HG03457 (cell line): ENCODE measurements at regions not wholly inside any gene's neighbourhood (a gene's known extent, or its start where the extent isn't known, plus 50 kb on each side); places are given as distances from the start of the nearest gene placed in this dataset.
"Not testable (repeated sequence)": the region's sequence is repeated elsewhere in the genome, so short reads cannot be mapped to it uniquely, and the experiment has no call there.

Experiments used
- ATAC-seq: cut with Tn5 transposase; IDR thresholded peaks from one replicate; pipeline ENCODE4 v1.9.1; 2021; ENCODE audit warnings: moderate number of reproducible peaks; ENCODE audit not compliant: unreplicated experiment

- ATAC-seq: not testable (repeated sequence)
These were observed 247.5 kb downstream of the SPATA31A6 start for GRCh38 chr9:42430674-42431615.

- not testable (repeated sequence) for ATAC-seq
These were observed 248.2 kb downstream of the SPATA31A6 start for GRCh38 chr9:42431616-42432010.

- not testable (repeated sequence) for ATAC-seq
These were observed 251.6 kb downstream of the SPATA31A6 start for GRCh38 chr9:42434844-42435714.

GRCh38 chr9:42435715-42436342, 252.4 kb downstream of the SPATA31A6 start:
- ATAC-seq: not testable (repeated sequence)

DNA sequence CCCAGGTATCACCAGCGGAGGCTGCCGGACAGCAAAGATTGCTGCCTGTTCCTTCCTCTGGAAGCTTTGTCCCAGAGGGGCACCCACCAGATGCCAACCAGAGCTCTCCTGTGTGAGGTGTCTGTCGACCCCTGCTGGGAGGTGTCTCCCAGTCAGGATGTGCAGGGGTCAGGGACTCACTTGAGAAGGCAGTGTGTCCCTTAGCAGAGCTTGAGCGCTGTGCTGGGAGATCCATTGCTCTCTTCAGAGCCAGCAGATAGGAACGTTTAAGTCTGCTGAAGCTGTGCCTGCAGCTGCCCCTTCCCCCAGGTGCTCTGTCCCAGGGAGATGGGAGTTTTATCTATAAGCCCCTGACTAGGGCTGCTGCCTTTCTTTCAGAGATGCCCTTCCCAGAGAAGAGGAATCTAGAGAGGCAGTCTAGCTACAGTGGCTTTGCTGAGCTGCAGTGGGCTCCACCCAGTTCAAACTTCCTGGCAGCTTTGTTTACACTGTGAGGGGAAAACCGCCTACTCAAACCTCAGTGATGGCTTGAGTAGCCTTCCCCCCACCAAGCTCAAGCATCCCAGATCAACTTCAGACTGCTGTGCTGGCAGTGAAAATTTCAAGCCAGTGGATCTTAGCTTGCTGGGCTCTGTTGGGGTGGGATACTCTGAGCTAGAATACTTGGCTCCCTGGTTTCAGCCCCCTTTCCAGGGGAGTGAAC, 253.7 kb downstream of the SPATA31A6 start:
- not testable (repeated sequence) for ATAC-seq

DNA sequence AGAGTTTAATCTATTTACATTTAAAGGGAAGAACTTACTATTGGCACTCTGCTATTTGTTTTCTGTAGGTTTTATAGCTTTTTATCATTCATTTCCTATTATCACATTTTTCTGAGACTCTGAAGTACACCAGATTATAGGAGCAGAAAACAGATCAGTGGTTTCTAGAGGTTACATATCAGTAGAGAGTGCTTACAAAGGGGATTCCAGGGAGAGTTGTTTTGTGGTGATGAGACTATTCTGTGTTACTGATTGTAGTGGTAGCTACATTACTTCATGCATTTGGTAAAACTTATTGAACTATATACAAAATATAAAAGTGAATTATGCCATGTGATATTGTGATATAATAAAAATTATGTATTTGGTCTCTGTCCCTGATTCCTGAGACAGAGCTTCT, 259.2 kb downstream of the SPATA31A6 start:
- ATAC-seq: not testable (repeated sequence)

DNA sequence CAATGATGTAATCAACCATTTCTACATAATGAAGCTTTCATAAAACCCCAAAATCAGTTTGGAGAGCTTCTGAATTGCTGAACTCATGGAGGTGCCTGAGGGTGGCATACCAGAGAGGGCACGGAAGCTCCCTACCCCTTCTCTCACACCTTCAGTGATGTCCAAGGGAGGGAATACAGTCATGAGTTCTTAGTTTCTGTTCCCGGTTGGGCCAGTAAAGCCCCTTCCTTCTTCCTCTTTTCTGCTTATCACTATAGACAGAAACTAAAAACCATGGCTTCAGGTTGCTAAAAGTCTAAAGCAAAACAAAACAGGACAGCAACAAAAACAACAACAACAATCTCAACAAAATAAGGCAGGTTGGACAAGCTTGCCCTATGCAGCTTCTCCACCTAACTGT, 260.0 kb downstream of the SPATA31A6 start:
- peak; percentile 87 for ATAC-seq

DNA sequence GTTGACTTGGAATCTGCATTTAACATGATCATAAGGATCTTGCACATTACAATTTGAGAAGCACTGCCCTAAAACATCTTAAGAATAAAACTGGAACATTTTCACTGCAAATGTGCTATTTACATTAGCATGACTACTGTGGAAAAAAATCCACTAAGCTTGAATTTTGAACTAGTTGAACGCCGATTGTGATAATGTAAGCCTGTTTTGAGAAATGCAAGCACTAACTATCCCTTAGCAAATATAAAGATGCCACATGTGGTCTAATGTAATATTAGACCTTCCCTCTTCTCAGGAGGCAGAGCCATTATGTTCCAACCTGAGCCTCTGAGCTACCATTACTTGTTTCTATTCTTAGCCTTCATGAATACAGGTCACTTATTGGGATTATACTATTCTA, 278.0 kb downstream of the SPATA31A6 start:
- not testable (repeated sequence) for ATAC-seq

DNA sequence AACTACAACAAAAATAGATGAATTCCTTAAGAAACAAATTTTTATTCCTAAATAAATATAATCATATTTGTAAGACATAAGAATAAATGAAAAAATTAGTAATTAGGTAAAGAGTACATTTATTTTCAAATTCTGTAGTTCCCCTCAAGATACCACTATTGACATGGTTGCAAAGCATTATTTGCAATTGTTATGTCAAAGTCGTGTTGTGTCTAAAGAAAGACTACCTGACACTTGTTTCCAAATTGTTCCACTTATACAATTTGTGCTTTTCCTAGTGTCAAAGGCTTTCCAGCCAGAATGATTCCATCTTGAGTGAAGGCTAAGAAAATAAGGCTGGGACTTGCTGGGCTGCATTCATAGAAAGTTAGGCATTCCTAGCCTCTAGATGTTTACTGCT, 278.4 kb downstream of the SPATA31A6 start:
- not testable (repeated sequence) for ATAC-seq

- ATAC-seq: not testable (repeated sequence)
These were observed 280.5 kb downstream of the SPATA31A6 start for GRCh38 chr9:42463981-42464380.

DNA sequence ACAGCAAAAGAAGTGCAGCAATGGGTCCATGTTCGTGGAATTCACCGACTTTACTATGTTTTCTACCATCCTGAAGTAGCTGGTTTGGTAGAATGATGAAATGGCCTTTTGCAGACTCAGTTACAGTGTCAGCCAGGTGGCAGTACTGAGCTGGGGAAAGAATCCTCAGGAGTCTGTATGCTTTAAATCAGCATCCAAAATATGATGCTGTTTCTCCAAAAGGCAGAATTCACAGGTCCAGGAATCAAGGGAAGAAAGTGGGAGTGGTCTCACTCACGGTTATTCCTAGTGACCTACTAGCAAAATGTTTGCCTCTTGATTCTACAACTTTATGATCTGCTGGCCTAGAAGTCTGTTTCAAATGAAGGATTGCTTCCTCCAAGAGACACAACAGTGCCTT, 287.1 kb downstream of the SPATA31A6 start:
- ATAC-seq: not testable (repeated sequence)

DNA sequence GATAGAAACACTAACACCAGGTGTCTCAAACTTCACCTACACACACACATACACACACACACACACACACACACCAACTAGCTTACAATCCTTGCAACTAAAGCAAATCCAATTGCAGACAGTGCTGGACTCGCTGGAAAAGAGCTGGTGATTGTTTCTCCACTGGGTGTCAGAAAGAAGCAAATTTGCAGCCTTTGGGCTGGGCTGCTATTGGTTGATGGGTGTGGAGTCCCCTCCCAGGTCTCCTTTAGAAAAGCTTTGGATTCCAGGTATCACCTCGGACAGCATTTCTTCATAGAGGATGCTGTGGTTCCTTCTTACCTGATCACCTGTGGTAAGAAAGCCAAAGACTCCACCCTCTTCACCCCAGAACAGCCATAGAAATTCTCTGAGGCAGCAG, 307.5 kb downstream of the SPATA31A6 start:
- ATAC-seq: not testable (repeated sequence)

DNA sequence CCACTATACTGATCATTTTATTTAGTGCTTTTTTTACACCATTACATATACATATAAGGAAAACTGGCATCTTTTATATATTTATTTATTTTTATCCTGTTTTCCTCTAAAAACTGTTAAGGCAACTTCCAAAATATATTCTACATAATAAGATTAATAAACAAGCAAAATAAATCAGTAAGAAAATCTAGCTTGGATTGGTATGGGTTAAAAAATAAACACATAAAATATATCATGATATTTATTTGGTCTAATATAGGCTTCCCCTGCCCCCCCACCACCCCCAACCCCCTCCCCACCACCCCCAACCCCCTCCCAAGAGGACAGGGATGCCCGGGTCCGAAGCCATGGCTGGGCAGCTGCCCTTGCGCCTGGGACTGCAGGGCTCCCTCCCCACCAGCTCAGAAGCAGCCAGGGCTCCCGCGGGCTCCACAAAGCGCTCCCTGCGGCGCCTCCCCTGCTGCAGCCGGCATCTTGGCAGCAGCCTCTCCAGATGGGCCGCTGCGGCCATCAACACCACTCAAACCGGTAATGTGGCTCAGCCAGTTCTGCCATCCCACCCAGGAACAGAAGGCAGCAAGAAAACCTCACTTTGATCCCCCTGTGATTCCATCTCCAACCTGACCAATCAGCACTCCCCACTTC, 319.3 kb downstream of the SPATA31A6 start:
- not testable (repeated sequence) for ATAC-seq

GRCh38 chr9:42508111-42508510, 324.7 kb downstream of the SPATA31A6 start:
- ATAC-seq: not testable (repeated sequence)

GRCh38 chr9:42513535-42513934, 330.1 kb downstream of the SPATA31A6 start:
- not testable (repeated sequence) for ATAC-seq

DNA sequence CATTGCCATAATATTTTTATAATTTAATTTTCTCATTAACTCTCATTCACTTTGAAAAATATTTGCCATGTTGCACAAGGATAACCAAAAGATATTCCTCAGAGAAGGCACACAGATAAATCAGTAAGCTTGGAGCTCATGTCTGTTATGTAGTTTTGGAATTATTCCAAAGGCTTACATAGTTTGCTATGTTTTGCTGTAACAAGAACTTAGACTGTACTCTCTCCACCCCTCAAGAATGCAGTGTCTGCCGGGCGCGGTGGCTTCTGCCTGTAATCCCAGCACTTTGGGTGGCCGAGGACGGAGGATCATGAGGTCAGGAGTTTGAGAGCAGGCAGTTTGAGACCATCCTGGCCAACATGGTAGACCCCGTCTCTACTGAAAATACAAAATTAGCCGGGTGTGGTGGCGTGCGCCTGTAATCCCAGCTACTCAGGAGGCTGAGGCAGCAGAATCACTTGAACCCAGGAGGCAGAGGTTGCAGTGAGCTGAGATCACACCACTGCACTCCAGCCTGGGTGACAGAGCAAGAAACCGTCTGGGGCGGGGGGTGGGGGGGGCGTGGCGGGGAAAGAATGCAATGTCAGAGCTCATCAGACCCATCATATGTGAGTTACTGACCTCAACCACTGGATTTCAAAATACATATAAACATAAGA, 351.0 kb downstream of the SPATA31A6 start:
- not testable (repeated sequence) for ATAC-seq

- not testable (repeated sequence) for ATAC-seq
These were observed 351.5 kb downstream of the SPATA31A6 start for GRCh38 chr9:42534984-42535325.

- ATAC-seq: peak; percentile 61
These were observed 367.4 kb downstream of the SPATA31A6 start for GRCh38 chr9:42550789-42551357.

GRCh38 chr9:42568530-42568929, 385.1 kb downstream of the SPATA31A6 start:
- not testable (repeated sequence) for ATAC-seq
